GM21360 (cell line): ENCODE measurements at regions not wholly inside any gene's neighbourhood (a gene's known extent, or its start where the extent isn't known, plus 50 kb on each side); places are given as distances from the start of the nearest gene placed in this dataset.

Experiments
- ATAC-seq: cut with Tn5 transposase; IDR thresholded peaks from one replicate; pipeline ENCODE4 v1.9.1; 2021; ENCODE audit warnings: mild to moderate bottlenecking, moderate library complexity; ENCODE audit not compliant: unreplicated experiment

GRCh38 chr4:162239992-162240769, 76.4 kb upstream of the FSTL5 start:
- no peak for ATAC-seq

GRCh38 chr4:162237676-162238075, 73.9 kb upstream of the FSTL5 start:
- no peak for ATAC-seq

GRCh38 chr4:162234595-162234994, 70.8 kb upstream of the FSTL5 start:
- ATAC-seq, result no peak

GRCh38 chr4:162232349-162232748, 68.5 kb upstream of the FSTL5 start:
- no peak for ATAC-seq

- no peak for ATAC-seq
Measured at GRCh38 chr4:162229670-162230069, 65.9 kb upstream of the FSTL5 start.

- ATAC-seq, result no peak
Measured at GRCh38 chr4:162221148-162221547, 57.3 kb upstream of the FSTL5 start.
